ENCODE measurements at regions not wholly inside any gene's neighbourhood (a gene's known extent, or its start where the extent isn't known, plus 50 kb on each side); places are given as distances from the start of the nearest gene placed in this dataset.

GRCh38 chr1:55339681-55340080 lies 124.5 kb upstream of the USP24 start:
- TF ChIP-seq CTCF (conservative IDR thresholded peaks at IDR 0.05; ENCODE audit: low read length) (no peak), EZH2phosphoT487 (IDR thresholded peaks at IDR 0.05; ENCODE audit: borderline replicate concordance) (no peak)

Measured in Loucy (cell line).